IMR-90 (cell line): ENCODE measurements at regions not wholly inside any gene's neighbourhood (a gene's known extent, or its start where the extent isn't known, plus 50 kb on each side); places are given as distances from the start of the nearest gene placed in this dataset.

Experiments
- ATAC-seq: fragments of 200-7000 bp; cut with Tn5 transposase; 2 replicates; pipeline ENCODE4 v1.9.1; 2020; ENCODE audit warnings: low read depth, mild to moderate bottlenecking, moderate library complexity
- BruUV-seq: library from RNA; stranded (reverse); fragments of 400-500 nt; replicated peaks from 2 replicates; lab custom pipeline; 2021; lab: Mats Ljungman, UMichigan
- CTCF ChIA-PET: fragments of 300-600 bp; formaldehyde crosslinking; extraction: SDS; loops from one replicate; lab custom pipeline; 2021; ENCODE audit warnings: antibody characterized with exemption; lab: Yijun Ruan, JAX
- POLR2A ChIA-PET: fragments of 300-600 bp; sonication (Branson Sonifier 250); formaldehyde crosslinking; loops from one replicate; lab custom pipeline; 2022; ENCODE audit warnings: antibody characterized with exemption; ENCODE audit not compliant: unreplicated experiment; lab: Charles Lee
- DNase-seq: peaks from one replicate; pipeline ENCODE4 v3.0.0; 2013
- H2AFZ ChIP-seq: replicated peaks from 2 replicates; pipeline ENCODE3; 2013; ENCODE audit warnings: low read length, mild to moderate bottlenecking; ENCODE audit not compliant: poor library complexity
- H2AK5ac ChIP-seq: 2 replicates; pipeline ENCODE4 v1.6.1; 2013; ENCODE audit warnings: low read depth, low read length, inconsistent platforms
- H2AK9ac ChIP-seq: replicated peaks from 2 replicates; pipeline ENCODE3; 2013; ENCODE audit warnings: mild to moderate bottlenecking, low read depth, low read length, moderate library complexity; ENCODE audit not compliant: poor library complexity
- H2BK120ac ChIP-seq: 2 replicates; pipeline ENCODE4 v1.6.1; 2013; ENCODE audit warnings: low read depth, low read length, inconsistent platforms
- H2BK15ac ChIP-seq: 3 replicates; pipeline ENCODE4 v1.6.1; 2013; ENCODE audit warnings: low read depth, low read length, inconsistent platforms
- H2BK20ac ChIP-seq: 2 replicates; pipeline ENCODE4 v1.6.1; 2013; ENCODE audit warnings: low read depth, mild to moderate bottlenecking, inconsistent platforms, low read length, moderate library complexity
- H2BK5ac ChIP-seq: 2 replicates; pipeline ENCODE4 v1.6.1; 2013; ENCODE audit warnings: mild to moderate bottlenecking, low read depth, low read length, inconsistent platforms; ENCODE audit not compliant: poor library complexity, severe bottlenecking
- H3K14ac ChIP-seq: replicated peaks from 2 replicates; pipeline ENCODE4 v1.6.1; 2013; ENCODE audit warnings: low read depth, low read length, inconsistent platforms
- H3K18ac ChIP-seq: 2 replicates; pipeline ENCODE4 v1.6.1; 2013; ENCODE audit warnings: low read depth, low read length, control low read depth
- H3K23ac ChIP-seq: 2 replicates; pipeline ENCODE4 v1.6.1; 2013; ENCODE audit warnings: low read depth, low read length, inconsistent platforms
- H3K27ac ChIP-seq: 2 replicates; pipeline ENCODE4 v1.5.1; 2013; ENCODE audit warnings: mild to moderate bottlenecking, control low read depth, low read length; ENCODE audit not compliant: insufficient read depth
- H3K27me3 ChIP-seq: 2 replicates; pipeline ENCODE4 v1.6.1; 2013; ENCODE audit warnings: low read length; ENCODE audit not compliant: control insufficient read depth, insufficient read depth
- H3K36me3 ChIP-seq: 2 replicates; pipeline ENCODE4 v1.6.1; 2013; ENCODE audit warnings: low read length, mixed read lengths; ENCODE audit not compliant: control insufficient read depth, insufficient read depth
- H3K4ac ChIP-seq: 2 replicates; pipeline ENCODE4 v1.6.1; 2013; ENCODE audit warnings: low read depth, low read length, inconsistent platforms
- H3K4me1 ChIP-seq: 2 replicates; pipeline ENCODE4 v1.6.1; 2013; ENCODE audit warnings: low read length, mixed read lengths; ENCODE audit not compliant: control insufficient read depth, insufficient read depth
- H3K4me2 ChIP-seq: 2 replicates; pipeline ENCODE4 v1.6.1; 2013; ENCODE audit warnings: low read depth, mild to moderate bottlenecking, control low read depth, low read length, moderate library complexity
- H3K4me3 ChIP-seq: 2 replicates; pipeline ENCODE4 v1.5.1; 2013; ENCODE audit warnings: low read depth, mild to moderate bottlenecking, control low read depth, low read length, moderate library complexity; ENCODE audit not compliant: insufficient read depth
- H3K56ac ChIP-seq: 2 replicates; pipeline ENCODE4 v1.6.1; 2013; ENCODE audit warnings: low read length, inconsistent platforms; ENCODE audit not compliant: insufficient read depth; ENCODE audit errors: extremely low read depth
- H3K79me1 ChIP-seq, 2 experiments: 2 replicates each; pipeline ENCODE4 v1.6.1; 2013; ENCODE audit warnings: low read length in 2 of 2, inconsistent platforms in 1 of 2, low read depth in 1 of 2
- H3K9ac ChIP-seq: 2 replicates; pipeline ENCODE4 v1.6.1; 2013; ENCODE audit warnings: low read depth, low read length, control low read depth
- H3K9me1 ChIP-seq: 2 replicates; pipeline ENCODE4 v1.6.1; 2013; ENCODE audit warnings: low read length, inconsistent platforms; ENCODE audit not compliant: insufficient read depth
- H3K9me3 ChIP-seq: 2 replicates; pipeline ENCODE4 v1.6.1; 2013; ENCODE audit warnings: low read length; ENCODE audit not compliant: control insufficient read depth, insufficient read depth
- H4K20me1 ChIP-seq: 2 replicates; pipeline ENCODE4 v1.6.1; 2013; ENCODE audit warnings: low read length, inconsistent platforms; ENCODE audit not compliant: insufficient read depth
- H4K5ac ChIP-seq: 2 replicates; pipeline ENCODE4 v1.6.1; 2013; ENCODE audit warnings: mild to moderate bottlenecking, low read depth, low read length, control low read depth
- H4K8ac ChIP-seq, 2 experiments: 2 replicates each; pipeline ENCODE4 v1.6.1; 2013; ENCODE audit warnings: low read depth in 2 of 2, low read length in 2 of 2, control low read depth in 1 of 2, inconsistent platforms in 1 of 2
- H4K91ac ChIP-seq: 2 replicates; pipeline ENCODE4 v1.6.1; 2013; ENCODE audit warnings: low read depth, low read length, inconsistent platforms; ENCODE audit not compliant: insufficient read depth
- CEBPB ChIP-seq: IDR thresholded peaks from 2 replicates; pipeline ENCODE4 v1.6.1; 2012; ENCODE audit warnings: low read depth, low read length, improper control_type of control experiment
- MAFK ChIP-seq: IDR thresholded peaks from 2 replicates; pipeline ENCODE4 v1.6.1; 2012; ENCODE audit warnings: low read depth, low read length, improper control_type of control experiment
- NFE2L2 ChIP-seq: fragments of 150-350 bp; IDR thresholded peaks from 2 replicates; pipeline ENCODE4 v1.6.1; 2016; ENCODE audit warnings: low read depth, mild to moderate bottlenecking, low read length
- POLR2A ChIP-seq: IDR thresholded peaks from 2 replicates; pipeline ENCODE4 v1.6.1; 2012; ENCODE audit warnings: mild to moderate bottlenecking, low read depth, low read length
- WGBS, 2 experiments: methylation state at CpG; one replicate each; pipeline versions ENCODE4 v1.1.5 to v1.1.7; 2013; ENCODE audit warnings: missing lambda C conversion rate in 2 of 2; ENCODE audit not compliant: insufficient read length in 1 of 2; ENCODE audit errors: extremely low coverage in 2 of 2; 5-methylcytosine and 5-hydroxymethylcytosine counted together
- dilution Hi-C: fragments of 300-500 bp; cut with HindIII; formaldehyde crosslinking; loops from one replicate; pipeline ENCODE4 v1.14.3; 2018; ENCODE audit warnings: low sequenced_read_pairs; ENCODE audit not compliant: unreplicated experiment
- in situ Hi-C: fragments of 300-500 bp; cut with MboI; formaldehyde crosslinking; loops from 3 replicates; pipeline ENCODE4 v1.14.3; 2019; ENCODE audit warnings: low sequenced_read_pairs, inconsistent platforms, mixed read lengths
- intact Hi-C: fragments of 100-400 bp; cut with micrococcal nuclease; formaldehyde crosslinking; loops from 2 replicates; pipeline ENCODE4 v1.10.0; 2022

DNA sequence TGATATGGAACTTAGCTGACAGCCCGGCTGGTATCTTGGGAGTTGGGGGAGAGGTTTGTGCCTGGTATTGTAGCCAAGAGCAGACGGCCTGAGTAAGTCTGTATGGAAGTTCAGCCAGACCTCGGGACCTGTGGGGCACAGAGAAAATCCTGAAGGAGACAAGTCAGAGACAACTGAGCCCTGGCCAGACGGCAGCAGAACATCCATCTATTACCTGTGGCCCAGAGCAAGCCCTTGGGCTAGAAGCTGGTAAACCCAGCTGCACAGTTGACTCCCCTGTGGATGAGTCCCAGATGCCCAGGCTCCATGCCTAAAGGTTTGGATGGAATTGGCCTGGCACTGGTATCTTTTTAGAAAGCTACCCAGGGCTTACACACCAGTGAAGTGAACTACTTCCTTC is 70.4 kb upstream of the DLG1 start:
- no peak overlapping the region for H4K8ac ChIP-seq
- H3K9me1 ChIP-seq: peaks cover 10% of the 10 kb centered on the region
- H3K4ac ChIP-seq: no peak overlapping the region
- no peaks in the 10 kb centered on the region for H3K36me3 ChIP-seq
- DNase-seq: no peak
- no peak overlapping the region for H2AK9ac ChIP-seq
- H3K9ac ChIP-seq: no peak overlapping the region
- no peak overlapping the region for H2BK20ac ChIP-seq
- H2BK5ac ChIP-seq: no peak overlapping the region
- H3K23ac ChIP-seq: no peak overlapping the region
- H3K27me3 ChIP-seq: peaks cover 13% of the 10 kb centered on the region
- WGBS, 2 experiments: no CpG with 5 or more reads among the region's 4 CpGs
- H3K4me1 ChIP-seq: peaks cover 24% of the 10 kb centered on the region
- H3K4me3 ChIP-seq: no peak overlapping the region
- no peak for ATAC-seq
- TF ChIP-seq MAFK: no peak
- TF ChIP-seq POLR2A: no peak
- no peak for TF ChIP-seq CEBPB
- no peak for TF ChIP-seq NFE2L2
- H2AFZ ChIP-seq: no peak overlapping the region
- no peak overlapping the region for H2BK15ac ChIP-seq
- H3K56ac ChIP-seq: no peak overlapping the region
- H4K20me1 ChIP-seq: no peaks in the 10 kb centered on the region
- ChIA-PET POLR2A (no interaction called here), CTCF (no interaction called here)
- intact Hi-C loops (no loop called here), in situ Hi-C loops (no loop called here), dilution Hi-C loops (no loop called here)
- no peak overlapping the region for H3K14ac ChIP-seq
- H3K18ac ChIP-seq: no peak overlapping the region
- no peaks in the 10 kb centered on the region for H3K79me1 ChIP-seq
- no peak overlapping the region for H3K27ac ChIP-seq
- no peak overlapping the region for H3K4me2 ChIP-seq
- no TSS peak for BruUV-seq
- no peak overlapping the region for H2BK120ac ChIP-seq
- no peak overlapping the region for H2AK5ac ChIP-seq
- H4K91ac ChIP-seq: no peak overlapping the region
- H3K9me3 ChIP-seq: no peaks in the 10 kb centered on the region
- no peak overlapping the region for H4K5ac ChIP-seq
